IgD-negative memory B cell (primary cell): ENCODE measurements at regions not wholly inside any gene's neighbourhood (a gene's known extent, or its start where the extent isn't known, plus 50 kb on each side); places are given as distances from the start of the nearest gene placed in this dataset.
A peak's percentile ranks its signal among the peaks of the same experiment; 100 is the strongest.
"Not testable (repeated sequence)": the region's sequence is repeated elsewhere in the genome, so short reads cannot be mapped to it uniquely, and the experiment has no call there.

Source experiments
- H3K27ac Mint-ChIP-seq, 3 donors: one replicate each; pipeline ENCODE4 v1.8.0; 2020 to 2022; ENCODE audit warnings: mild to moderate bottlenecking in 3 of 3, mixed read lengths in 3 of 3, moderate library complexity in 1 of 3
- H3K27me3 Mint-ChIP-seq: one replicate; pipeline ENCODE4 v1.8.0; 2021; ENCODE audit warnings: mixed read lengths
- H3K36me3 Mint-ChIP-seq: one replicate; pipeline ENCODE4 v1.8.0; 2020; ENCODE audit warnings: mild to moderate bottlenecking, mixed read lengths
- H3K4me1 Mint-ChIP-seq, 3 donors: one replicate each; pipeline ENCODE4 v1.8.0; 2020 to 2022; ENCODE audit warnings: mixed read lengths in 3 of 3, mild to moderate bottlenecking in 1 of 3
- H3K4me3 Mint-ChIP-seq, 4 donors: one replicate each; pipeline ENCODE4 v1.8.0; 2020 to 2022; ENCODE audit warnings: mild to moderate bottlenecking in 4 of 4, mixed read lengths in 4 of 4, moderate library complexity in 3 of 4
- H3K9me3 Mint-ChIP-seq, 3 donors: one replicate each; pipeline ENCODE4 v1.8.0; 2020 to 2021; ENCODE audit warnings: mixed read lengths in 3 of 3, mild to moderate bottlenecking in 1 of 3

- not testable (repeated sequence) for H3K4me1 Mint-ChIP-seq, H3K9me3 Mint-ChIP-seq, H3K4me3 Mint-ChIP-seq, H3K27ac Mint-ChIP-seq, H3K36me3 Mint-ChIP-seq, H3K27me3 Mint-ChIP-seq
These were observed 189.5 kb upstream of the TMEFF2 start for GRCh38 chr2:192384191-192384590.

DNA sequence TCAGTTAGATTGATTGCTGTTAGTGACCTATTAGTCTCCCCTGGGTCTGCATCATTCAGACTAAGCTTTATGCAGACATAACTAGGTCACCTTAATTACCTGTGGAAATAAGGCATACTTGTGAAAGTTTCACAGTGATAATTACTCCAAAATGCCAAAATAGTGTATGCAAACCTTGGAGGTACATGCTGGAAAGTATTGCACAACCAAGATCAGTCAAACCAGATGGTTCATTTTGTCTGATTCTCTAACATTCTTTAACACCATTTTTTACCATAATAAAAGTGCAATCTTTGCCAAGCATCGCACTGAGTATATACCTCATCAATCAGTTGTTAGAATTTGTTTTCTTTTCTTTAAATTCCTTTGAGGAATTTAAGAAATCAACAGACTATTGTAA lies 186.3 kb upstream of the TMEFF2 start:
- Mint-ChIP-seq H3K36me3 (no peaks in the 10 kb centered on the region), H3K4me3 (no peak overlapping the region), H3K9me3 (peaks cover 0 to 6% (median 4%) of the 10 kb centered on the region in 3 donors), H3K27ac (no peak overlapping the region), H3K4me1 (no peaks in the 10 kb centered on the region), H3K27me3 (no peaks in the 10 kb centered on the region)

- Mint-ChIP-seq H3K9me3 (peaks cover 0 to 3% (median 2%) of the 10 kb centered on the region in 3 donors), H3K4me3 (no peak overlapping the region), H3K27me3 (no peaks in the 10 kb centered on the region), H3K27ac (no peak overlapping the region), H3K36me3 (no peaks in the 10 kb centered on the region), H3K4me1 (no peaks in the 10 kb centered on the region)
These were observed 185.0 kb upstream of the TMEFF2 start for GRCh38 chr2:192379736-192380135.

GRCh38 chr2:192377173-192377572 lies 182.4 kb upstream of the TMEFF2 start:
- no peaks in the 10 kb centered on the region for H3K27me3 Mint-ChIP-seq
- H3K36me3 Mint-ChIP-seq = no peaks in the 10 kb centered on the region
- no peak overlapping the region for H3K27ac Mint-ChIP-seq
- no peak overlapping the region for H3K4me3 Mint-ChIP-seq
- no peaks in the 10 kb centered on the region for H3K9me3 Mint-ChIP-seq
- H3K4me1 Mint-ChIP-seq = no peaks in the 10 kb centered on the region

- Mint-ChIP-seq H3K27me3 (no peaks in the 10 kb centered on the region), H3K4me3 (no peak overlapping the region), H3K36me3 (no peaks in the 10 kb centered on the region), H3K4me1 (no peaks in the 10 kb centered on the region), H3K9me3 (no peaks in the 10 kb centered on the region), H3K27ac (no peak overlapping the region)
These were observed 179.0 kb upstream of the TMEFF2 start for GRCh38 chr2:192373754-192374153.

DNA sequence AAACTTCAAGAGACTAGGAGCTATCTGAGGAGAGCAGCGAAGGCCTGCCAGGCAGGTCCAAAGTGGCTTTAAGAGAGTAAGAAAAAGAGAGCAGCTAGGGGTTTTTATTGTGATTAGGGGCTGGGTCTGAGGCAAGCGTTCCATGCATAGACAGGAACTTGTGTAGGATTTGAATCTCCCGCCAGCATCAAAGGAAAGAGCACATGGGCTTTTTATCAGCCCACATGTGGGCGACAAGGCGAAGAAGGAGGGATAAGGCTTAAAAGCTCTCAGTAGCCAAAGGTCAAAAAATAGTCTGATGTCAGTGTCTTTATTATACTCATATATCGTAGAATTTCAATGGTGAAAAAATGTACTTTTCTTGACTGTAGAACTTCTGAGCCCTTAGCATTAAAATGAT lies 178.5 kb upstream of the TMEFF2 start:
- no peaks in the 10 kb centered on the region for H3K27me3 Mint-ChIP-seq
- H3K4me1 Mint-ChIP-seq = no peaks in the 10 kb centered on the region
- no peaks in the 10 kb centered on the region for H3K9me3 Mint-ChIP-seq
- no peak overlapping the region for H3K27ac Mint-ChIP-seq
- H3K36me3 Mint-ChIP-seq = no peaks in the 10 kb centered on the region
- H3K4me3 Mint-ChIP-seq = no peak overlapping the region

GRCh38 chr2:192369969-192370368 lies 175.2 kb upstream of the TMEFF2 start:
- Mint-ChIP-seq H3K27me3 (no peaks in the 10 kb centered on the region), H3K4me1 (no peaks in the 10 kb centered on the region), H3K4me3 (no peak overlapping the region), H3K36me3 (no peaks in the 10 kb centered on the region), H3K27ac (no peak overlapping the region), H3K9me3 (no peaks in the 10 kb centered on the region)

GRCh38 chr2:192357217-192357616 lies 162.5 kb upstream of the TMEFF2 start:
- H3K4me1 Mint-ChIP-seq = no peaks in the 10 kb centered on the region
- H3K9me3 Mint-ChIP-seq = peaks cover 0 to 4% (median 3%) of the 10 kb centered on the region in 3 donors
- H3K36me3 Mint-ChIP-seq = no peaks in the 10 kb centered on the region
- H3K27me3 Mint-ChIP-seq = no peaks in the 10 kb centered on the region
- no peak overlapping the region for H3K27ac Mint-ChIP-seq
- H3K4me3 Mint-ChIP-seq = no peak overlapping the region

- Mint-ChIP-seq H3K4me1 (no peaks in the 10 kb centered on the region), H3K9me3 (peaks cover 0 to 4% (median 3%) of the 10 kb centered on the region in 3 donors), H3K27me3 (no peaks in the 10 kb centered on the region), H3K27ac (no peak overlapping the region), H3K36me3 (no peaks in the 10 kb centered on the region), H3K4me3 (peak overlapping the region in 1 of 4 donors; percentile 73)
These were observed 159.9 kb upstream of the TMEFF2 start for GRCh38 chr2:192354512-192355244.

- Mint-ChIP-seq H3K36me3 (no peaks in the 10 kb centered on the region), H3K27ac (no peak overlapping the region), H3K9me3 (peaks cover 0 to 7% (median 4%) of the 10 kb centered on the region in 3 donors), H3K27me3 (no peaks in the 10 kb centered on the region), H3K4me3 (no peak overlapping the region), H3K4me1 (no peaks in the 10 kb centered on the region)
These were observed 152.8 kb upstream of the TMEFF2 start for GRCh38 chr2:192347542-192347941.

- H3K36me3 Mint-ChIP-seq = no peaks in the 10 kb centered on the region
- H3K4me1 Mint-ChIP-seq = no peaks in the 10 kb centered on the region
- H3K27ac Mint-ChIP-seq = no peak overlapping the region
- H3K4me3 Mint-ChIP-seq = no peak overlapping the region
- no peaks in the 10 kb centered on the region for H3K27me3 Mint-ChIP-seq
- peaks cover 0 to 7% (median 4%) of the 10 kb centered on the region in 3 donors for H3K9me3 Mint-ChIP-seq
These were observed 150.6 kb upstream of the TMEFF2 start for GRCh38 chr2:192345287-192345686.

DNA sequence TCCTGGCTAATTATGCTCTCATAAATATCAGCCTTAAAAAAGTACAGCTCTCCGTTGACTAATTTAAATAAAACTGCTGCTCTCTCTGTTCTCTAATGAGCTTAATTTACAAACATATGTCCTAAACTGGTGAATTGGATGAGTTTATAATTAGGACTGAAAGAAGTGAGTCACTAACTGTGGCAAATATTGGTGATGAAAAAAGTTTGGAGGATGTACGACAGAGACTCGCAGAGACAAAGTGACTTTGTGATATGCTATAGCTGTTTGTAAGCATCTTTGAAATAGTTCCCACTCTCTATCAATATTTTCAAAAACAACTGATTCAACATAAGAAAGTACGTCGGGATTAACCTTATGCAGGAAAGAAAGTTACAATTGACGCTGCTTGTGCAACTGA lies 138.9 kb upstream of the TMEFF2 start:
- H3K4me3 Mint-ChIP-seq = no peak overlapping the region
- H3K36me3 Mint-ChIP-seq = no peaks in the 10 kb centered on the region
- no peak overlapping the region for H3K27ac Mint-ChIP-seq
- no peaks in the 10 kb centered on the region for H3K27me3 Mint-ChIP-seq
- no peaks in the 10 kb centered on the region for H3K4me1 Mint-ChIP-seq
- no peaks in the 10 kb centered on the region for H3K9me3 Mint-ChIP-seq

DNA sequence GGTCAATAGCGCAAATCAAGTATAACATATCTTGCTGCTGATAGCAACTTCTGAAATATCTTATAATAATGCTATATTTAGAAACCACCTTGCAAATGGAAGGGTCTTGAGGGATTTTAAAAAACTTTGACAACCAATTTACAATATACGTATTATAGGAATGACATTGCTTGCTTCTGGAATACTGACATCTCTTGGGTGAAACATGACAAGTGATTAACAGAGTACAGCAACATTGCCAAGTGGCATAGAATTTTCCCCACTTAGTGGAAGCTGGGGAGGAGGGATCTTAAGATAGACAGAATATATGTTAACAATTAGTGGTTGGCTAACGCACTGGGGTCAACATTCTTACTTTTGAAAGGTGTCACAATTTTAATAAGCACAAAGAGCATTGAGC lies 133.6 kb upstream of the TMEFF2 start:
- H3K36me3 Mint-ChIP-seq = no peaks in the 10 kb centered on the region
- peaks cover 0 to 14% (median 13%) of the 10 kb centered on the region in 3 donors for H3K4me1 Mint-ChIP-seq
- H3K27ac Mint-ChIP-seq = no peak overlapping the region
- H3K9me3 Mint-ChIP-seq = no peaks in the 10 kb centered on the region
- H3K27me3 Mint-ChIP-seq = no peaks in the 10 kb centered on the region
- no peak overlapping the region for H3K4me3 Mint-ChIP-seq

GRCh38 chr2:192327576-192327975 lies 132.8 kb upstream of the TMEFF2 start:
- H3K9me3 Mint-ChIP-seq = no peaks in the 10 kb centered on the region
- H3K27me3 Mint-ChIP-seq = no peaks in the 10 kb centered on the region
- H3K27ac Mint-ChIP-seq = peak overlapping the region in 1 of 3 donors; percentile 52
- H3K4me1 Mint-ChIP-seq = peaks cover 0 to 14% (median 13%) of the 10 kb centered on the region in 3 donors
- no peaks in the 10 kb centered on the region for H3K36me3 Mint-ChIP-seq
- H3K4me3 Mint-ChIP-seq = peak overlapping the region in 1 of 4 donors; percentile 23

DNA sequence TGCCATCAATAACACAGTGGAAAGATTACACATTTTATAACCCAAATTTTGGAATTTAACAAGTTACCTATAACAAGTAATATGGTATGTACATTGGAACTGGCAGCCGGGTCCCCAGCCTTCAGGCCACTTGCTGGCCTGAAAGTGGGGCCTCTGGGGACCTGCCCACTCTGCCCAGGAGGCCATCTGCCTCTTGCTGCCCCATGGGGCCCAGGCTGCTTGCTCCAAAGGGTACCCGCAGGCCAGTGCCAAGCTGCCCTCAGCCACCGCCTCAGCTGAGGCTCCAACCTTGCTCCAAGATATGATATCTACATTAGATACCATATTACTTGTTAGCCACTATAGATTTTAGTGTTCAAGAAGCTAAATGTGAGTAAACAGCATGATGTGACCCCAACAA lies 120.8 kb upstream of the TMEFF2 start:
- Mint-ChIP-seq H3K27ac (no peak overlapping the region), H3K4me3 (peak overlapping the region in 1 of 4 donors; percentile 1), H3K27me3 (no peaks in the 10 kb centered on the region), H3K4me1 (peaks cover 0 to 4% (median 0%) of the 10 kb centered on the region in 3 donors), H3K9me3 (peaks cover 0 to 2% (median 0%) of the 10 kb centered on the region in 3 donors), H3K36me3 (no peaks in the 10 kb centered on the region)

- Mint-ChIP-seq H3K4me3 (no peak overlapping the region), H3K4me1 (peaks cover 0 to 4% (median 0%) of the 10 kb centered on the region in 3 donors), H3K27me3 (no peaks in the 10 kb centered on the region), H3K27ac (no peak overlapping the region), H3K36me3 (no peaks in the 10 kb centered on the region), H3K9me3 (peaks cover 0 to 2% (median 0%) of the 10 kb centered on the region in 3 donors)
These were observed 120.2 kb upstream of the TMEFF2 start for GRCh38 chr2:192314800-192315481.
